GM19023 (cell line): ENCODE measurements at regions not wholly inside any gene's neighbourhood (a gene's known extent, or its start where the extent isn't known, plus 50 kb on each side); places are given as distances from the start of the nearest gene placed in this dataset.
A peak's percentile ranks its signal among the peaks of the same experiment; 100 is the strongest.

Source experiments
- ATAC-seq: cut with Tn5 transposase; IDR thresholded peaks from one replicate; pipeline ENCODE4 v1.9.1; 2021; ENCODE audit warnings: mild to moderate bottlenecking, moderate library complexity; ENCODE audit not compliant: unreplicated experiment

- no peak for ATAC-seq
Measured at GRCh38 chr1:114314576-114314975, 160.9 kb upstream of the SYT6 start.

GRCh38 chr1:114314098-114314497 is 160.4 kb upstream of the SYT6 start:
- no peak for ATAC-seq

- no peak for ATAC-seq
Measured at GRCh38 chr1:114310695-114311271, 157.1 kb upstream of the SYT6 start.

GRCh38 chr1:114302821-114303220 is 149.2 kb upstream of the SYT6 start:
- ATAC-seq, result no peak

- ATAC-seq, result no peak
Measured at GRCh38 chr1:114299331-114299975, 145.8 kb upstream of the SYT6 start.

GRCh38 chr1:114298008-114298407 is 144.3 kb upstream of the SYT6 start:
- ATAC-seq, result no peak

- ATAC-seq, result no peak
Measured at GRCh38 chr1:114296413-114296812, 142.7 kb upstream of the SYT6 start.

GRCh38 chr1:114295321-114295720 is 141.7 kb upstream of the SYT6 start:
- no peak for ATAC-seq

- no peak for ATAC-seq
Measured at GRCh38 chr1:114292835-114293234, 139.2 kb upstream of the SYT6 start.

GRCh38 chr1:114292194-114292593 is 138.5 kb upstream of the SYT6 start:
- ATAC-seq, result no peak

GRCh38 chr1:114290776-114291175 is 137.1 kb upstream of the SYT6 start:
- no peak for ATAC-seq

GRCh38 chr1:114290341-114290740 is 136.7 kb upstream of the SYT6 start:
- no peak for ATAC-seq

- ATAC-seq, result no peak
Measured at GRCh38 chr1:114289824-114290223, 136.2 kb upstream of the SYT6 start.

- ATAC-seq, result no peak
Measured at GRCh38 chr1:114289306-114289705, 135.6 kb upstream of the SYT6 start.

- no peak for ATAC-seq
Measured at GRCh38 chr1:114286960-114287359, 133.3 kb upstream of the SYT6 start.

- no peak for ATAC-seq
Measured at GRCh38 chr1:114286179-114286578, 132.5 kb upstream of the SYT6 start.

GRCh38 chr1:114282751-114283403 is 129.2 kb upstream of the SYT6 start:
- ATAC-seq, result peak; percentile 92

- ATAC-seq, result no peak
Measured at GRCh38 chr1:114278911-114279310, 125.2 kb upstream of the SYT6 start.

GRCh38 chr1:114278430-114278829 is 124.8 kb upstream of the SYT6 start:
- ATAC-seq, result no peak

GRCh38 chr1:114274621-114275317 is 121.1 kb upstream of the SYT6 start:
- no peak for ATAC-seq

GRCh38 chr1:114272593-114272992 is 118.9 kb upstream of the SYT6 start:
- no peak for ATAC-seq

- ATAC-seq, result no peak
Measured at GRCh38 chr1:114270718-114271117, 117.0 kb upstream of the SYT6 start.
